ENCODE measurements at regions not wholly inside any gene's neighbourhood (a gene's known extent, or its start where the extent isn't known, plus 50 kb on each side); places are given as distances from the start of the nearest gene placed in this dataset.

DNA sequence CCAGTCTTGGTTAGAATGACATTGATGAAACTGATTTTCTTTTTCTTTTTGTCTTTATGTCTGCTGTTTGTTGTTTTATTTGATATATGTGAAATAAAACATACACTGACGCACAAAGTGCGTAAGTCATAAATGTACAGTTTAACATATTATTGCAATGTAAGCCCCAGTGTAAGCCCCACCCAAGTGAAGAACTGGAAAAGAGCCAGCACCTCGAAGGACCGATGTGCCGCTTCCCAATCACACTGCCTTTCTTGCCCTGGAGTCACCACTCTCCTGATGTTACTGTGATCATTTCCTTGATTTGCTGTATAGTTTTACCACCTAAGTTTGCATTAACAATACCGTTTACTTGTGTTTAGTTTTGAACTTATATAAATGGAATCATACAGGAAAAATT lies 128.4 kb upstream of the LPP start:
- H3K4me3 ChIP-seq (replicated peaks in 1 of 2; ENCODE audit: low read depth in 2 of 2, low read length in 2 of 2), result no peak overlapping the region
- TF ChIP-seq, protein P1, sequence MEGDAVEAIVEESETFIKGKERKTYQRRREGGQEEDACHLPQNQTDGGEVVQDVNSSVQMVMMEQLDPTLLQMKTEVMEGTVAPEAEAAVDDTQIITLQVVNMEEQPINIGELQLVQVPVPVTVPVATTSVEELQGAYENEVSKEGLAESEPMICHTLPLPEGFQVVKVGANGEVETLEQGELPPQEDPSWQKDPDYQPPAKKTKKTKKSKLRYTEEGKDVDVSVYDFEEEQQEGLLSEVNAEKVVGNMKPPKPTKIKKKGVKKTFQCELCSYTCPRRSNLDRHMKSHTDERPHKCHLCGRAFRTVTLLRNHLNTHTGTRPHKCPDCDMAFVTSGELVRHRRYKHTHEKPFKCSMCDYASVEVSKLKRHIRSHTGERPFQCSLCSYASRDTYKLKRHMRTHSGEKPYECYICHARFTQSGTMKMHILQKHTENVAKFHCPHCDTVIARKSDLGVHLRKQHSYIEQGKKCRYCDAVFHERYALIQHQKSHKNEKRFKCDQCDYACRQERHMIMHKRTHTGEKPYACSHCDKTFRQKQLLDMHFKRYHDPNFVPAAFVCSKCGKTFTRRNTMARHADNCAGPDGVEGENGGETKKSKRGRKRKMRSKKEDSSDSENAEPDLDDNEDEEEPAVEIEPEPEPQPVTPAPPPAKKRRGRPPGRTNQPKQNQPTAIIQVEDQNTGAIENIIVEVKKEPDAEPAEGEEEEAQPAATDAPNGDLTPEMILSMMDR (IDR thresholded peaks at IDR 0.05; ENCODE audit: low read depth, low read length), result no peak
- no peak for DNase-seq (ENCODE audit: low read depth in 2 of 2)

DNA sequence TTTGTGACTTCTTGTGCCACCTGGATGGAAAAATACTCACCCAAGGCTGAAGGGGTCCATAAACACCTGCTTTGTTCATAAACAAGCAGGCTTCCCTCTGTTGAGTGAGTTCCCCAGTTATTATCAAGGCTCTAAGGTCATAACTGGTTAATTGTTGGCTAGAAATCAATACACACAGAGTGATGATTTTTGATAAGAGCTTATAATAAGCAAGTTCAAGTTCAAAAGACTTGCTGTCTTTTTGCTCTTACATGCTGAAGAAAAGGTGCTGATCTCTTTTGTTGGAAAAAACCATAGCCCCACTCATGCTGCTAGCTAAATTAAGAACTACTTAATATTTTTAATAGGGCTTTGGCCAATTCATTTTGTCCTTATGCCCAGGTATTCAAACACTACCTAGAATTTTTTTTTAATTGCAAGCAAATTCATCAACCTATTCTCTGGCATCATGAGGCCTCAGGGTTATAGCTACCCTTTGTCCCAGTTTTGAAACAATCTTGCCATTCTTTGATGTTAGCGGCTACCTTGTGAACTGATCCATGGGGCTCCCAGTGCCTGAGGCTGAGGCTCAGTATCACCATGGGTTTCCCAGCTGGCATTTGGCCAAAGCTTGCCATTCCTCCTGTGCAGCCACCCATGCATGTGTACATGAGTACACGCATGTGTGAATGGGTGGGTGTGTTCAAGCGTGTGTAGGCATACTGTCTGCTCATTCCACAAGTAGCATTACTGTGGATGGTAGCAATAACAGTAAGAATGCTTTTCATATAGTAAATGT lies 127.6 kb upstream of the LPP start:
- no peak for DNase-seq (ENCODE audit: low read depth in 2 of 2)
- TF ChIP-seq, protein P1 (IDR thresholded peaks at IDR 0.05; ENCODE audit: low read depth, low read length), result no peak
- H3K4me3 ChIP-seq (replicated peaks in 1 of 2; ENCODE audit: low read depth in 2 of 2, low read length in 2 of 2), result no peak overlapping the region

DNA sequence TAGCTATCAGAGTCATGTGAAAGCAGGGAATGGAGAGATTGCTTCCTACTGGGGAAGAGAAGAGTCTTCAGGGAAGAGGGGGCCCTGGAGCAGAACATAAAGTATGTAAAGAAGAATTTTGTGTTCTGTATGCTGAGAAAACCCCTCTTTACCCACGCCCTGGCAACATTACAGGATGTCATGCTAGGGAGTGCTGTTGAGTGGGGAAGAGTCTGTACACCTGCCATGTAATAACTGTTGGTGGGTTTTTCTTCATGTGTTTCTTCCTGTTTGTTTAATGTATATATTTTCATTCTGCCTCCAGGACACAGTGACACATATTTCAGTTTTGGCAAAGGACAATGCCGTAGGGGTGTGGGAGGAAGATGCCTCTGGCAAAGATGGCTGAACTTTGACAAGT lies 122.8 kb upstream of the LPP start:
- no peak for DNase-seq (ENCODE audit: low read depth in 2 of 2)
- no peak overlapping the region for H3K4me3 ChIP-seq (replicated peaks in 1 of 2; ENCODE audit: low read depth in 2 of 2, low read length in 2 of 2)
- TF ChIP-seq, protein P1 (IDR thresholded peaks at IDR 0.05; ENCODE audit: low read depth, low read length), result no peak

DNA sequence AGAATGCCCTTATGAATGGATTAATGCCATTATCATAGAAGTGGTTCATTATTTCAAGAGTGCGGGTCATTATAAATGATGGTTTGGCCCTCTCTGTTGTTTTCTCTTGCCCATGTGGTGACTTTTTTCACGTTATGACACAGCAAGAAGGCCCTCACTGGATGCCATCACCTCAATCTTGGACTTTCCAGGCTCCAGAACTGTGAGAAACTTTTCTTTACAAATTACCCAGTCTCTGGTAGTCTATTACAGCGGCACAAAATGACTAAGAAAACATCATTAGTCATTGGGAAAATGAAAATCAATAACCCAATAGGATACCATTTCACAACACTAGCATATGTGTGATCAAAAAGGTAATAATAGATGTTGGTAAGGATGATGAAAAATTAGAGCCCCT lies 119.0 kb upstream of the LPP start:
- TF ChIP-seq, protein P1 (IDR thresholded peaks at IDR 0.05; ENCODE audit: low read depth, low read length), result no peak
- DNase-seq (ENCODE audit: low read depth in 2 of 2), result no peak

DNA sequence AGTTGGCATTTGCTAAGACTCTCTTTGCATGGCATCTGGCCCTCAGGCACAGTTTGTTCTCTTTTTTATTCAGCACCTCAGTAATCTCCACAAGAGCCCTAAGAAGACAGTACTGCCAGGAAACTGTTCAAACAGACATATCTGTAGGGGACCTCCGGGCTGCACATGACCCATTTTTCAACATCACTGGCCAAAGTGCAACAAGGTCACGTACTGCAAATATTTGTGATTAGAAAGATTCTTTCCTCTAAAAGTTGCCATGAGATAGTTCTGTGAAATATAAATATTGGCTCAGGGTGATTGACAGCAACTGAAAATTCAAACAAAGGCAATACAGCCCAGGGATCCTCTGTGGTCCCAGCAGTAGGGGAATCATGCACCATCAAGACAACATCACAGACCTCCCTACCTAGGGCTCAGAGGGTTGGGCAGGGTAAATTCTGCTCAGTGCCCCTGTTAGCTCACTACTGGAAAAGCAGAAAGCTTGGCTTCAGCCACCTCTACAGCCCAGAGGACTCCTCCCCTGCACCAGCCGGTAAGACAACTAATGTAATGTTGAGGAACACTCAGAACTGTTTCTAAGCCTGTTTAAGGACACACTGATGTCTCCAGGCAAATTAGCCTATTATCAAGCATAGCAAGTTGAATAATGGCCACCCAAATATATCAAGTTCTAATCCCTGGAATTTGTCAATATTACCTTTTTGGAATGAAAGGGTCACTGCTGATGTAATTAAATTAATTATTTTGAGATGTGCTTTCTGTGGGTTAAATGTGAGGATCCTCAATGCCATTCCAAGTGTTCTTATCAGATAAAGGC lies 117.4 kb upstream of the LPP start:
- H3K4me3 ChIP-seq (replicated peaks in 1 of 2; ENCODE audit: low read depth in 2 of 2, low read length in 2 of 2), result no peak overlapping the region
- TF ChIP-seq, protein P1 (IDR thresholded peaks at IDR 0.05; ENCODE audit: low read depth, low read length), result no peak
- DNase-seq (ENCODE audit: low read depth in 2 of 2), result no peak

More for the DNA sequence above, 119.0 kb upstream of the LPP start:
- no peak overlapping the region for H3K4me3 ChIP-seq (replicated peaks in 1 of 2; ENCODE audit: low read depth in 2 of 2, low read length in 2 of 2)

DNA sequence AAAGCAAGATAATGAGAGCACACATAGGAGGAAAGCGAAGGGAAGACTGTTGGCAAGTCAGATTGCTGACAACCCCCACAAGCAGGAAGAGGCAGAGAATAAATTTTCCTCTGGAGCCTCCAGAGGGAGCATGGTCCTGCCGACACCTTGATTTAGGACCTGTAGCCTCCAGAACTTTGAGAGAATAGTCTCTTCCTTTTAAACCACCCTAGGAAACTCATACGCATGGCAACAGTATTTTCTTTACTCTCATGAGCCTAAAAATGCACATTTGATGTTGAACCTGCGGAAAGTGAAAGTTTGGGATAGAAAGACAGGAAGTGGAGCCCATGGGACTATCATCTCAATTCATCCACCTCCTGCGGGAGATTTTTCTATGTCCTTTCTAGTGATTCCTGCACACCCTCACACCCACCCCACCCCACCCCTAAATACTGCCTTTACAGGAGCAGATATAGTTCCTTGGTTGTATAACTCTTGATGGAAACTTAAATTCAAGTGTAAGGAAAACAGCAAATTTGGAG lies 116.7 kb upstream of the LPP start:
- no peak overlapping the region for H3K4me3 ChIP-seq (replicated peaks in 1 of 2; ENCODE audit: low read depth in 2 of 2, low read length in 2 of 2)
- TF ChIP-seq, protein P1 (IDR thresholded peaks at IDR 0.05; ENCODE audit: low read depth, low read length), result peak; percentile 42
- DNase-seq (ENCODE audit: low read depth in 2 of 2), result peak; percentile 65 to 71

Measured in cardiac fibroblast (primary cell).